IPS DF 19.7 (cell line): ENCODE measurements at regions not wholly inside any gene's neighbourhood (a gene's known extent, or its start where the extent isn't known, plus 50 kb on each side); places are given as distances from the start of the nearest gene placed in this dataset.
"Not testable (repeated sequence)": the region's sequence is repeated elsewhere in the genome, so short reads cannot be mapped to it uniquely, and the experiment has no call there.

Experiments
- DNase-seq: peaks from one replicate; pipeline ENCODE4 v3.0.0-alpha.2; 2013; ENCODE audit warnings: low read depth, low spot score

DNA sequence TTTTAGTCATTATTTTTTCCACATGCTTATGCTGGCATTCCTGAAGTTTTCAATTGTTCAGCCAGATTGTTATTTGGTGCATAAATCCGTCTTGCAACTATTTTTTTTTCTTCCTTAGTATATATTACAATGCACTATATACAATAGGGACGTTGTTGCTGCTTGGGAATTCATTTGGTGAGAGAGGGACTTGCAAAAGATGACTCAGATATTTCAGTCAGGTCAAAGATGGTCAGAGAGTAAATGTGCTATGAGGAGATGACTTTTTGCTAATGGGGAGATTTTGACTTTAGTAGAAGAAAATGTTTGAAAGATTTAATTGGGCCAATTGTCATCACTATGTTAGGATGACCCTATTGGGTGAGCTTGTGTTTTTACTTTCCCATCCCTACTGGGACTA, 348.4 kb upstream of the MTPN start:
- DNase-seq = no peak

DNA sequence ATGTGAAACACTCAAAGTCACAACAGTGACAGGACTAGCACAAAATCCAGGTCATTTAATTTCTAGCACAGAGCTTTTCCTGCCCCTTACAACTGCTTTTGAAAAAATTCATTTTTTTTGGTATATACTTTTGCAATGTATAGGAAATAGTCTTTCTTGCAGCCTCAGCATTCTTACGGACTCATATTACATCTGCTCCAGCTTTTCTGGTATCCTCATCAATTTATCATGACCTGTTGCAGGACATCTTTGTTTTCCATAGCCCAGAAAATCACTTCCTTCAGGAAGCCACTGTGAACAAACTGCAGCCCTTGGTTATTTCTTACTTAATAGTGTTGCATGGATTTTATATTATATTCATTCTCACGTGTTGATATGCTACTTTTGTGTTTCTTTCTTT, 347.9 kb upstream of the MTPN start:
- no peak for DNase-seq

DNA sequence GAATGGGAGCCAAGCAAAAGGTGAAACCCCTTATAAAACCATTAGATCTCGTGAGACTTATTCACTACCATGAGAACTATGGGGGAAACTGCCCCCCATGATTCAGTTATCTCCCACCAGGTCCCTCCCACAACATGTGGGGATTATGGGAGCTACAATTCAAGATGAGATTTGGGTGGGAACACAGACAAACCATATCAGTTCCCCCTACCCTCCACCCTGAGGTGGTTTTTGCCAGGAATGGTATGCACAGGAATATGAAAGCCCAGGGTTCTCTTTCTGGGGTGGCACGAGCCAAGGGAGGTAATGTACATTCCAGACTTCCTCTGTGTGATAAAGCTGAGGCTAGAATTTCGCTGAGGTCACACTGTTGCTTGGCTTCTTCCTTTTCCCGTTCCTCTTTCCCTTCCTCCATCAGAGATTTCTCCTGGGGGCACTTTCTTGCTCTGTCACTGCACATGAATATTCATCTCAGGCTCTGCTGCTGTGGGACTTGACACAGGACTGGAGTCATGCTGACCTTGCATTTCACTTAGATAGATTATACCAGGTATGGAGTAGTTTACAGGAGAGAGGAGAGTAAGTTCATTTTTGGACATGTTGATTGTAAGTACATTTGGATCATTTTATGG, 347.0 kb upstream of the MTPN start:
- no peak for DNase-seq

DNA sequence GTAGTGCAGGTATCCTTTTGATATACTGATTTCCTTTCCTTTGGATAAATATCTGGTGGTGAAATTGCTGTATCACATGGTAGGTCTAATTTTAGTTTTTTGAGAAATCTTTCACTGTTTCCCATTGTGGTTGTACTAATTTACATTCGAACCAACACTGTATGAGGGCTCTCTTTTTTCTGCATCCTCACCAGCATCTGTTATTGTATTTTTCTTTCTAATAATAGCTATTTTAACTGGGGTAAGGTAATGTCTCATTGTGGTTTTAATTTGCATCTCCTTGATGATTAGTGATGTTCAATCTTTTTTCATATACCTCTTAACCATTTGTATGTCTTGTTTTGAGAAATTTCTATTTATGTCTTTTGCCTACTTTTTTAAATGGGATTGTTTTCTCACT, 335.4 kb upstream of the MTPN start:
- no peak for DNase-seq

DNA sequence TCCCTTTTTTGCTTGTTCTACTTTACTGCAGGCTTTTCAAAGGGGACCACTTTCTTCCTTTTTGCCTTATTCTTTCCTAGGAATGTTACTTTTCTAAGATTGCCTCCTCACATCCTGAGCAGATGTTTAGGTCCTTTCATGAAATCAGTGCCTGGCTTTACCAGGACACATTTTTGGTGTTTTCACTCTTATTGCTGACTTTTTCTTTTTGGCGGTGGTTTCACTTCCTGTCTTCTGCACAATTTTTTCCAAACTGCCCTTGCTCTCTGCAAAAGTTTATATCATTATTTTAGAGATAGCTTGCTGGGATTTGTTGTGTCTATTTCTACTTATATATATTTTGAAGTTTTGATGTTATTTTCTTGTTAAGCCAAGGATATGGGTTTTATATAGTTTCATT, 332.2 kb upstream of the MTPN start:
- DNase-seq = no peak

DNA sequence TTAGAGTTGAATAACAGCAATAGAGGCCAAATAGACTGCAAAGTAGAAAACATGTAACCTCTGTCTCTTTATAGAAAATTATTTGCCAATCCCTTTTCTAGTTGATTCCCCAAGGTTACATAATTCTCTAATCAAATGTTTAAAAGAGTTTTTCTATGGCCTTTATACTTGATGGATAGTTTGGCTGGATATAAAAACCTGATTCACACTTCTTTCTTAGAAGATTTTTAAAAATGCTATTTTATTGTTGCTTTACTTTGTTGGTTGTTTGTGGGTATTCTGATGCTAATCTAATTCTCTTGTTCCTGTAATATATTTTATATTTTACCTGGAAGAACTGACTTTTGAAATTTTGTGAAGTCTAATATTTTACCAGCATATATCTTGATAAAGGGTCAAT, 331.1 kb upstream of the MTPN start:
- no peak for DNase-seq

DNA sequence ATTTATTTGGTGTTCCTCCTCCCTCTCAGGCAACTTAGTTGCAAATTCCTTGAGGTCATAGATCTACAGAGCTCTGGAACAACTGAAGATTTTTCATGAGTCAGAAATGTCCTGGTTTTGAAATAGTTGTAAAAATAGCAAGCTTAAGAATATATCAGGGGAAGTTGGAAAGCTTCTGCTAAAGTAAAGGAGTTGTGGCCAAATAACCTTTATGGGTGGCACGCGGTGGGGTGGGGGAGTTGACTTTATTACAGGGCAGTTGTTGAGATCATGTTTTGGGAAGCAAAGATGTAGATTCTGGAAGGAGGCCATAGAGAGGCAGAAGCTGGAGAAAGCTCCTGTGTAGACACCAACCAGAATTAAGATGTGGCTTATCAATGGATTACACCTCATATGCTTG, 326.0 kb upstream of the MTPN start:
- DNase-seq = no peak

DNA sequence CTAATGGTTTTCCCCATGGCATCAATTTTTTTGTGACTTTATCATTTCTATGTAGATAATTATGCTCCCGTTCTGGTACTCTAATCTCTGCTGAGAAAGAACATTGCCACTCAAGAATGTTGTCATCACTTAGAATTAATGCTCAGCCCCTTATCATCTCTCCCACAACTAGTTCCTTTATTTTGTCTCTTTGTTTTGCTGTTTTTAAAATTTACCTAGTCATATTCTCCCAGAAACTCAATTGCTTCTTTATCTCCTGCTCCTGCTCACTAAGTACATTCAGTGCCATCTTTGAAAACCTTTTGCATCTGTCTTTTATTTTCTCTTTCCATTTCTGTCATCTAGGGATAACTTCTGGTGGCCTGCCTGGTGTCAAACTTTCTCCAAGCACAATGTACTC, 324.9 kb upstream of the MTPN start:
- no peak for DNase-seq

DNA sequence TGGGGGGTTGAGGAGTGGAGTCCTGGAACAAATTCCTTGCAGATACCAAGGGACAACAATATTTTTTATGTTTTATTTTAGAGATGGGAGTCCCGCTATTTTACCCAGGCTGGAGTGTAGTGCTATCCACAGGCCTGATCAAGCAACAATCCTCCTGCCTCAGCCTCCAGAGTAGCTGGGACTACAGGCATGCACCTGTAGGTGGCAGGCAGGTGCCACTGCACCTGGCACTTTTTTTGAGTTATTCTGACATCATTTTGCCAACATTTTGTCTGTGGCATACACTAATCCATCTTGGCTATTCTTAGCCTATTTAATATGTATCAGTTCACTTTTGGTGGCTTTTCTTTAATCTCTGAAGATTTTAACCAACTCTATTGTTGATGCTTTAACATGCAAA, 317.8 kb upstream of the MTPN start:
- DNase-seq = no peak

DNA sequence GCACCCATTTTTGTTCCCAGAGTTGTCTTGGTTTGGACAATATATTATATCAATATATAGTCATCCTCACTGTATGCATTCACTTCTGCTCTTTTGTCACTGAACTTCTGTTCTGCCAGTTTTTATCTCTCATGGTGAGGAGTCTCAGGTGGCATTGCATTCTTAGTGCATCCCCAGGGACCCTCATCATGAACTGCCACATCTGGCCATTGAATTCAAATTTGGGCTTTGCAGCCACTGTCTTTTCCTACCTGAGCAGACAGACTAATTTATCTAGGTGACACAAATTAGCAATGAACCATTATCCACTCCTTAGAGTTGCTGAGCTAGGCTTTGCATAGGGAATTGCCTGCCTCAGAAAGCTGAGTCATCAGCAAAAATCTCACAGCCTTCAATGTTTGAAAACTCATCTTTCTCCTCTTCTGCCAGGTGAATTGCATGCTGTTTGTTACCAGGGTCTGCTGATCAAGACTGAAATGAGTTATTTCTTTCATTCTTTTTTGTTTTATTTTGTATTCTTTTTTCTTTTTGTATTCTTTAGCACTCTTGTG, 316.8 kb upstream of the MTPN start:
- no peak for DNase-seq

DNA sequence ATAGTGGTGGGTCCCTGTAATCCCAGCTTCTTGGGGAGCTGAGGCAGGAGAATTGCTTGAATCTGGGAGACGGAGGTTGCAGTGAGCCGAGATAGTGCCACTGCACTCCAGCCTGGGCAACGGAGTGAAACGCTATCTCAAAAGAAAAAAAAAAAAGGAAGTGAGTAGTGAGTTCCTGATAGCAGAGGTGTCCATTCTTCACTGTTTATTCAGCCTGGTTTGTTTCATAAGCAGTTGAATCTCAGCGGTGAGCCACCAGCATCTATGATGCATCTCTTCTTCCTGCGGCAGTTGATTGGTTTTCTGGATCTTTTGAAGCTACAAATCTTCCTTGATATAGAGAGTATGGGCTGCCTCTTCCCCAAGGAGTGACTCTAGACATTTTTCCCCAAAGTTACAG, 316.1 kb upstream of the MTPN start:
- DNase-seq = no peak

DNA sequence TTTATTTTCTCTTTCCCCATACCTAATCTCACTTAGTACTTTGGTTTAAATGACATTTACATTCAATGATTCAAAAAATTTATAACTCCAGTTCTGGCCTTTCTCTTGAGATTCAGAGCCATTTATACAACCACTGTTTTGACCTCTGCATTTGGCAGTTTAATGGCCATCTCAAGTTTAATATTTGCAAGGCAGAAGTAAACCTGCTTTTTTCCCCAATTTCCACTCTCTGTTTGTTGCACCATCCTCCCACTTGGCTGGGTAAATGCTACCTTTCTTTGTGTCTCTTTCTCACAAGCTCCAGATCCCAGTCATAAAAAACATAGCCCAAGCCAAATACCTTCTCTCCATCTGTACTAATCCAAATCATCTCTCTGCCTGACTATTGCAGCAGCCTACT, 315.2 kb upstream of the MTPN start:
- DNase-seq = no peak

DNA sequence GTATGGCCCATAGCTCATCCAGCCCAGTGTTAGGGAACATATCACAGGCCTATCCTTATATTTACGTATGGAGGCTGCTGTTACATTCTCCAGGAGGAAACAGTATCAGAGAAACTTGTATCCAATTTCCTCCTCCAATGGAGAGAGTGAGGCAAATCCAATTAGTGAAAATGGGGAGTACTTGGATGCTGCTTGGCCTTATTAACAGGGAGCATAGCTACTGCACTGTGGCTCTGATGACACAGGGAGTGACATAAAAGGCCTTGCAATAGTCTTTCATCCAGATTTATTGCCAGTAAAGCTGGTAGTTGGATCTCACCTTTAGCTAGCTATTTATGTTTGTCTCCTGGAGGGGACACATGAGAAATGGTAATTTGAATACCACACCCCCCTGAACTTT, 313.2 kb upstream of the MTPN start:
- no peak for DNase-seq

DNA sequence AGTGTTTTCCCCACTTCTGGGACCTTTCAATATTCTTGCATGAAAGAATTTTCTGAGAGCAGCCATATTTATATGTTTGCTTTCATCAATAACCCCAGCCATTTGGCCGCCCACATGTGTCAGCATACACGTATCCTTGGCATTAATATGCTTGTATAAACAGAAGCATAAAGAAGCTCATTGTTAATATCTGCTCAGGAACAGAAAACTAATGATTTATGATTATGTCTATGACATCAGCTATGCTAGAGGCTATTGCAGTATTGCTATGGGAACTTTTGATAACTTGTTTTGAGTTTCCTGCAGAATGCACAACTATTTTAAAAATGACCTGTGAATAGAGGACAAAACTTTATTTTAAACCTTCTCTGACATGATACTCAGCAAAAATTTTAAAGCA, 300.9 kb upstream of the MTPN start:
- DNase-seq = no peak

DNA sequence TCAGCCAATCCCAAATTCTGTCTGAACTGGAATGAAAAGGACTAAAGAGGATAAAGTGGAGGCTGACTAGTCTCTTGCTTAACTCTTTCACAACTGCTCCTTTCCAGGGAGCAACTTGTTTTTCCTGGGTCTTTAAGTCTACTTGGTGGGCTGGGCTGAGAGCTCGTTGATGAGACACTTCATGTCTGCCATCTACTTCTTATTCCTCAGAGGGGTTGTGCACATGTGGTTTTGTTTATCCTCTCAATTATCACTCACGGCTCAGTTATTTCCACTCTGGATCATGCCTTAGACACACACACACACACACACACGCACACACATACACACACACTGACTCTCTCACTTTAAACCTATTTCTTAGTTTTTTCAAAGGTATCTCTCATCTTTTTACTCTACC, 298.6 kb upstream of the MTPN start:
- DNase-seq = no peak

DNA sequence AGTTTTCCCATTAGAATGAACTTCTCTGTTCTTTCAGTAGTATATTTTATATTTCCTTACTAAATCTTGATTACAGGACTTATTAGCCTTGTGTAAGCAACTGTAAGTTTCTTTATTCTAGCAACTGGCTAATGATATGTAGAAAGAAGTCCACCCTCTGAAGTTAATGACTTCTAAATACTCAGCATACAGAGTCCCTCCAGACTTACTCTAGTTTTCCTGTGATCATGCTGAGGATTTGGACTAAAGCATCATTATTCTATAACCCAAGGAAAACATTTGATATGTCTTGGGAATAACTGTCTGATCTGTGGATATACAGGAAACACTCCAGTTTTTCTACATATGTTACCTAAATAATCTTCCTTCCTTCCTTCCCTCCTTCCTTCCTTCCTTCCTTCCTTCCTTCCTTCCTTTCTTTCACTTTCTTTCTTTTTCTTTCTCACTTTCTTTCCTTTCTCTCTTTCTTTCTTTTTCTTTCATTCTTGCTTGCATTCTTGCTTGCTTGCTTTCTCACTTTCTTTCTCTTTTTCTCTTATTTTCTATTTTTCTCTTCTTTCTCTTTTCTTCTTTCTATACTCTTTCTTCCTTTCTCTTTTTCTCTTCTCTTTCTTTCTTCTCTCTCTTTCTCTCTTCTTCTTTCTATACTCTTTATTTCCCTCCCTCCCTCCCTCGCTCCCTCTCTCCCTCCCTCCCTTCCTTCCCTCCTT, 297.6 kb upstream of the MTPN start:
- no peak for DNase-seq

DNA sequence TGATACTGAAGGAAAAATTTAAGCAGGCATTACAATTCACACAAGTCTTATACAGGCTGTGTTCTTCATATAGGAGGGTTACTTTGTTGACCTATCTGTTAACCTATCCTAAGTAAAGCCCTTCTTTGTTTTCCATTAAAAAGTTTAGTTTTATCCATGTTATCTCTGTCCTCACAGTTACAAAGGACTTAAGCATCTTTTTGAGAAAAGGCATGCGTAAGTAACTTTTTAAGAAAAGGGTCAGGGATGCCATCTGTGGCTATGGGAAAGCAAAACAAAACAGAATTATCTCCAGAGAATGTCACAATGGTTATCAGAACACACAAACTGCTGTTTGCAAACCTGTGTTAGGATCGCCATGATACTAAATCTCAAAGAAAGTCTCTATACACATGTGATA, 295.8 kb upstream of the MTPN start:
- DNase-seq = no peak

DNA sequence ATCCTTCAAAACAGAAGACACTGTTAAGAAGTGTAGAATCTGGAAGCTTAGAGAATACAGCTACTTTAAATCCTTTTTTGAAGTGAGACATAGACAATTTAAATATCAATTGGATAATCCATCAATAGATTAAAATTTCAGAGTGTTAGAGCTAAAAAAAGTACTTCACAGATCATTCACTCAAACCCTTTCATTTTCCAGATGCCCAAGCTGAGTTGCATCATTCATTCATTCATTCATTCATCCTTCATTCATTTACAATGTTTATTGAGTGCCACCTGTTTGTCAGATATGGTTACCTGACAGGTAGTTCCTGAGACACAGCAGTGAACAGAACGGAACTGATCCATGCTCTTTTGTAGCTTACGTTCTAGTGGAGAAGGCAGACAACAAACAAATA, 290.7 kb upstream of the MTPN start:
- no peak for DNase-seq

DNA sequence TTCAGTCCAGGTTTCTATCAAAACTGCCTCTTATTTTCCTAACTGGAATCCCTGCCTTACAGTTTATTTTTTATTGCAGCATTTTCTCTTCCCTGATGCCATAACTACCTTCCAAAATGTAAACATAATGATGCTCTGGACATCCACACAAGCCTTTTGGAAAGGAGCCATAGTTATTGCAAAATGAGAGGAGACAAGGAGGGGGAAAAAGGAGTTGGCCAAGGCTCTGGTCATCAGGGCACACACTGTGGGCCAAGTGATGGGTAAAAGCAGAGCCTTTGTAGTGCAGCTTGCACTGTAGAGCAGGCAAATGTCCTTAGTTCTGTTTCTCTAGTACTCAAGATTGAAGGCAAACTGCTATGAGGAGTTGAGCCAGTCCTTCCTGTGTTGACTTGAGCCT, 289.3 kb upstream of the MTPN start:
- DNase-seq = no peak

DNA sequence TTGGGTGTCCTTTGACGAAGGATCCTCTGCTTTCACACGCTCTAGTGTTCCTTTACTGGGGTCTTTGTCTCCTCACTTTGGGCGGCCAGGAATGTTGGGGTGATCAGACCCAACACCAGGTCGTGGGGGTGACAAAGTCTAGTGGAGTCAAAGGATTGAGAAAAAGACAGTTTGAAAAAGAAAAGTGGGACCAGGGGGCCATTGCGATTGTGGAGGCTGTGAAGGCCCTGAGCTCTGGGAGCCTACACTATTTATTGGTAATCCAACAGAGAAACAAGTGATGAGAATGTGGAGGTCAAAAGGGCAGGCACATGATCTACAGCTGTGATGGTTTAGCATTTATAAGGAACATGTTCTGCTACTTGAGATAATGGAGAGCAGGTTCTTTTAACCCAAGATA, 287.1 kb upstream of the MTPN start:
- DNase-seq = peak; percentile 5

DNA sequence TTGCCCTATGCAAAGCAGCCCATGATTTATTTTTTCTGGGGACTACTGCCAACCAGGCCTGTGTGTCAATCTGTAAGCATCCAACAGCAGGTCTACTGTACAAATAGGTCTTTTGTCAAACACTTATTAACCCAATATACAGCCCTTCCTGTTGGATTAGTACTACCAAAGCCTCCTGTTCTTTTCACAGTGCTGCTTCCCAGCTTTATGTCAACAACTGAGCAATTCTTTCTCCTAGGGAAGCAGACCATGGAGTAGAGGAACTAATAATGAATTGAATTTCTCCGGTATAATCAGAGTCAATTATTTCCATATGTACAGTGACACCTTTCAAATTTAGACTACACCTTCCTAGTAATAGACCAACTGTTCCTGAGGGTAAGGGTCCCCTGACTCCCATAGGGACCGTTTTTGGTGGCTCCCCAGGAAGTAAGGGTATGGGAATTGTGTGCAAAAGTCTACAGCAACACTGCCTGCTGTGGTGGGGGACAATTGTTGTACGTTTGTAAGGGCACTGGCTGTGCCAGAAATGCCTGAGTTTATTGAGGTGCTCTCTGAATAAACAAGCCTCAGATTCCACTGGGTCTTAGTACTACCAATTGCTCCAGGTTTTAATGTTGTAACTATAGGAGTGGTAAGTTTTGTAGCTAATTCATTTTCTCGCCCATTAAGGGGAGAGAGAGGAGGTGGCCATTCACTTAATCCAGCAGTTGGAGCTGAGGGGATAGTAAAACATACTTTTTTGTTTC, 286.1 kb upstream of the MTPN start:
- not testable (repeated sequence) for DNase-seq

DNA sequence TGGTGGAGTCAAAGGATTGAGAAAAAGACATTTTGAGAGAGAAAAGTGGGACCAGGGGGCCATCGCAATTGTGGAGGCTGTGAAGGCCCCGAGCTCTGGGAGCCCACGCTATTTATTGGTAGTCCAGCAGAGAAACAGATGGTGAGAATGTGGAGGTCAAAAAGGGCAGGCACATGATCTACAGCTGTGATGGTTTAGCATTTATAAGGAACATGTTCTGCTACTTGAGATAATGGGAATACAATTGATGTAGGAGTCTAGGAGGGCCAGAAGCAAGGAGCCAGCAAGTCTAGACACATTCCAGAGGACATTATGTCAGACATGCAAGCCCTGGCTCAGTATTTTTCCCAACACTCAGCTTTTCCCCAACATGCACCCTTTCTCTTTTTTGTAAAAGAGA, 283.4 kb upstream of the MTPN start:
- DNase-seq = not testable (repeated sequence)

DNA sequence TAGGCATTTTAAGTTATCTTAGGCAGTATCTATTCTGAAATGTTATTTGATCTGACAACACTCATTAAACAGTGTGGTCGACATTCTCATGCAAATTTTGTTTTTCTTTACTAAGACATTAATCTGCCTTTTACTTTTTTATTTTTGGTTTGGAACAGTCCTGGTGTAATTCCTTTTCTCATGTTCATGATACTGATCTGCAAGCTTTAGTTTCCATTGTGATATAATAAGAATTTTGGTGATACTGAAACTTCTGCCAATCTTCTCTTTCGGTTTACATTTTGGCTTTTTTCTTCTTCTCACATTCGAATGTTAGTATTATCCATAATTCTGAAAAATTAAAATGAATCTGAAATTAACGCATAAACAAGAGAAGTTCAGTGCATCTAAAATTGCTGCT, 281.9 kb upstream of the MTPN start:
- no peak for DNase-seq
